B cell (primary cell): ENCODE measurements at regions not wholly inside any gene's neighbourhood (a gene's known extent, or its start where the extent isn't known, plus 50 kb on each side); places are given as distances from the start of the nearest gene placed in this dataset.
"Not testable (repeated sequence)": the region's sequence is repeated elsewhere in the genome, so short reads cannot be mapped to it uniquely, and the experiment has no call there.

Source experiments
- ATAC-seq: fragments of 200-7000 bp; cut with Tn5 transposase; one replicate; pipeline ENCODE4 v1.10.0; 2021; ENCODE audit warnings: low read depth, mild to moderate bottlenecking, moderate number of reproducible peaks, moderate library complexity
- CTCF ChIA-PET: fragments of 350-600 bp; sonication (Branson Sonifier 250); formaldehyde crosslinking; loops from one replicate; lab custom pipeline; 2021; ENCODE audit warnings: antibody characterized with exemption, inconsistent platforms; lab: Charles Lee
- POLR2A ChIA-PET: fragments of 350-600 bp; sonication (Branson Sonifier 250); formaldehyde crosslinking; loops from one replicate; lab custom pipeline; 2021; ENCODE audit warnings: antibody characterized with exemption; lab: Charles Lee
- DNase-seq: peaks from one replicate; pipeline ENCODE4 v3.0.0; 2013
- H2AFZ ChIP-seq: 2 replicates; pipeline ENCODE4 v1.6.1; 2012; ENCODE audit warnings: mild to moderate bottlenecking, low read depth, low read length; ENCODE audit not compliant: insufficient read depth, poor library complexity, severe bottlenecking
- H3K27ac ChIP-seq, 2 donors: 1 replicate in 1 of 2; 2 replicates in 1 of 2; pipeline ENCODE4 v1.5.1; 2012 to 2013; ENCODE audit warnings: low read length in 2 of 2, mild to moderate bottlenecking in 2 of 2, moderate library complexity in 1 of 2
- H3K27me3 ChIP-seq, 4 experiments: fragments of 200-600 bp in 1 of 4; sonication (generic) in 1 of 4; replicated peaks in 1 of 4; 1 replicate in 2 of 4; 2 replicates in 2 of 4; pipeline versions ENCODE4 v1.6.1 to v1.7.0; 2013 to 2016; ENCODE audit warnings: low read length in 3 of 4, mild to moderate bottlenecking in 2 of 4, mixed read lengths in 1 of 4, moderate library complexity in 1 of 4; ENCODE audit not compliant: insufficient read depth in 4 of 4, control insufficient read depth in 3 of 4; ENCODE audit errors: control extremely low read depth in 1 of 4
- H3K36me3 ChIP-seq, 2 experiments: replicated peaks in 1 of 2; 1 replicate in 1 of 2; 2 replicates in 1 of 2; pipeline versions ENCODE4 v1.6.1 to v1.7.1; 2013; ENCODE audit warnings: low read length in 1 of 2; ENCODE audit not compliant: insufficient read depth in 2 of 2, control insufficient read depth in 1 of 2; ENCODE audit errors: control extremely low read depth in 1 of 2, extremely low read depth in 1 of 2
- H3K4me1 ChIP-seq, 2 donors: fragments of 200-600 bp in 1 of 2; sonication (generic) in 1 of 2; 1 replicate in 1 of 2; 2 replicates in 1 of 2; pipeline versions ENCODE4 v1.5.1 to v1.6.1; 2013 to 2017; ENCODE audit warnings: low read length in 2 of 2; ENCODE audit not compliant: control insufficient read depth in 2 of 2, insufficient read depth in 2 of 2
- H3K4me2 ChIP-seq: replicated peaks from 2 replicates; pipeline ENCODE3; 2012; ENCODE audit warnings: mild to moderate bottlenecking, low read depth, low read length; ENCODE audit not compliant: poor library complexity, severe bottlenecking
- H3K4me3 ChIP-seq, 5 experiments: fragments of 200-600 bp in 1 of 5; sonication (generic) in 1 of 5; 1 replicate in 3 of 5; 2 replicates in 2 of 5; pipeline versions ENCODE4 v1.5.1 to v1.7.0; 2011 to 2016; ENCODE audit warnings: low read length in 4 of 5, mild to moderate bottlenecking in 4 of 5, low read depth in 2 of 5, control low read depth in 1 of 5, moderate library complexity in 1 of 5; ENCODE audit not compliant: insufficient read depth in 1 of 5; ENCODE audit errors: control extremely low read depth in 1 of 5, extremely low read depth in 1 of 5
- H3K79me2 ChIP-seq: fragments of 200-600 bp; sonication (generic); one replicate; pipeline ENCODE4 v1.6.0; 2016; ENCODE audit warnings: low read length; ENCODE audit not compliant: control insufficient read depth, insufficient read depth
- H3K9ac ChIP-seq: fragments of 200-600 bp; sonication (generic); 2 replicates; pipeline ENCODE4 v1.6.1; 2017; ENCODE audit warnings: mild to moderate bottlenecking, low read length, moderate library complexity
- H3K9me3 ChIP-seq, 3 donors: one replicate each; pipeline versions ENCODE4 v1.6.1 to v1.7.1; 2013; ENCODE audit warnings: low read length in 2 of 3; ENCODE audit not compliant: control insufficient read depth in 2 of 3, insufficient read depth in 1 of 3; ENCODE audit errors: control extremely low read depth in 1 of 3
- H4K20me1 ChIP-seq: 2 replicates; pipeline ENCODE4 v1.6.0; 2012; ENCODE audit warnings: mild to moderate bottlenecking, low read length; ENCODE audit not compliant: insufficient read depth, control insufficient read depth, poor library complexity, severe bottlenecking
- H3K27ac Mint-ChIP-seq: one replicate; pipeline ENCODE4 v1.8.0; 2021; ENCODE audit warnings: mixed read lengths
- H3K27me3 Mint-ChIP-seq: one replicate; pipeline ENCODE4 v1.8.0; 2021; ENCODE audit warnings: mixed read lengths
- H3K4me1 Mint-ChIP-seq: one replicate; pipeline ENCODE4 v1.8.0; 2021; ENCODE audit warnings: mixed read lengths
- H3K4me3 Mint-ChIP-seq: one replicate; pipeline ENCODE4 v1.8.0; 2021; ENCODE audit warnings: mixed read lengths
- H3K9me3 Mint-ChIP-seq: one replicate; pipeline ENCODE4 v1.8.0; 2022; ENCODE audit warnings: mixed read lengths; ENCODE audit not compliant: insufficient read depth
- CTCF ChIP-seq: fragments of 200-600 bp; IDR thresholded peaks from one replicate; pipeline ENCODE4 v1.8.0; 2022; ENCODE audit warnings: antibody characterized with exemption, mild to moderate bottlenecking
- EZH2 ChIP-seq: IDR thresholded peaks from 2 replicates; pipeline ENCODE4 v1.6.1; 2012; ENCODE audit warnings: borderline replicate concordance, low read depth, mild to moderate bottlenecking, moderate library complexity, low read length; ENCODE audit not compliant: insufficient read depth, poor library complexity, severe bottlenecking
- WGBS: methylation state at CpG from one replicate; pipeline ENCODE4 v1.1.5; 2013; ENCODE audit warnings: missing lambda C conversion rate; ENCODE audit not compliant: insufficient coverage; 5-methylcytosine and 5-hydroxymethylcytosine counted together
- intact Hi-C: fragments of 100-400 bp; cut with micrococcal nuclease; formaldehyde crosslinking; loops from one replicate; pipeline ENCODE4 v1.10.0; 2022

GRCh38 chr4:138374947-138375346 lies 132.8 kb upstream of the SLC7A11 start:
- H3K27me3 Mint-ChIP-seq, result no peaks in the 10 kb centered on the region
- no peak overlapping the region for H3K27ac ChIP-seq
- H2AFZ ChIP-seq, result no peak overlapping the region
- peaks cover 0 to 7% (median 2%) of the 10 kb centered on the region in 3 donors for H3K9me3 ChIP-seq
- H3K4me1 Mint-ChIP-seq, result no peaks in the 10 kb centered on the region
- H3K27ac Mint-ChIP-seq, result no peak overlapping the region
- DNase-seq (no peak), ATAC-seq (no peak)
- TF ChIP-seq CTCF (no peak), EZH2 (no peak)
- intact Hi-C loops, result no loop called here
- H3K9me3 Mint-ChIP-seq, result peaks cover 9% of the 10 kb centered on the region
- ChIA-PET CTCF (no interaction called here), POLR2A (no interaction called here)
- no peaks in the 10 kb centered on the region for H4K20me1 ChIP-seq
- no peak overlapping the region for H3K4me3 Mint-ChIP-seq
- no peaks in the 10 kb centered on the region for H3K36me3 ChIP-seq
- no CpG with 5 or more reads among the region's 1 CpG for WGBS
- H3K4me2 ChIP-seq, result no peak overlapping the region
- no peak overlapping the region for H3K4me3 ChIP-seq
- H3K27me3 ChIP-seq, result no peaks in the 10 kb centered on the region
- no peaks in the 10 kb centered on the region for H3K4me1 ChIP-seq
- H3K79me2 ChIP-seq, result no peaks in the 10 kb centered on the region
- no peak overlapping the region for H3K9ac ChIP-seq

GRCh38 chr4:138367942-138368341 lies 125.8 kb upstream of the SLC7A11 start:
- intact Hi-C loops, result no loop called here
- ChIA-PET POLR2A (no interaction called here), CTCF (no interaction called here)
- no peak overlapping the region for H3K27ac Mint-ChIP-seq
- H3K27ac ChIP-seq, result no peak overlapping the region
- no peaks in the 10 kb centered on the region for H3K79me2 ChIP-seq
- no peaks in the 10 kb centered on the region for H3K36me3 ChIP-seq
- no peak overlapping the region for H3K9ac ChIP-seq
- H3K4me2 ChIP-seq, result no peak overlapping the region
- no peaks in the 10 kb centered on the region for H3K27me3 ChIP-seq
- no peak for ATAC-seq
- no peaks in the 10 kb centered on the region for H3K4me1 Mint-ChIP-seq
- no peaks in the 10 kb centered on the region for H3K9me3 Mint-ChIP-seq
- no peak overlapping the region for H3K4me3 Mint-ChIP-seq
- TF ChIP-seq CTCF (no peak), EZH2 (no peak)
- no peaks in the 10 kb centered on the region for H3K4me1 ChIP-seq
- no peaks in the 10 kb centered on the region for H4K20me1 ChIP-seq
- no peak for DNase-seq
- H3K27me3 Mint-ChIP-seq, result no peaks in the 10 kb centered on the region
- H3K4me3 ChIP-seq, result no peak overlapping the region
- no peak overlapping the region for H2AFZ ChIP-seq
- no peaks in the 10 kb centered on the region for H3K9me3 ChIP-seq

GRCh38 chr4:138352446-138352845 lies 110.3 kb upstream of the SLC7A11 start:
- H3K4me1 Mint-ChIP-seq, H3K4me3 ChIP-seq, intact Hi-C loops, H3K36me3 ChIP-seq, H3K27ac ChIP-seq, H3K27me3 ChIP-seq, H3K4me1 ChIP-seq, H3K27me3 Mint-ChIP-seq, H3K9ac ChIP-seq, ATAC-seq, DNase-seq, H3K27ac Mint-ChIP-seq, CTCF ChIA-PET, H2AFZ ChIP-seq, H3K4me2 ChIP-seq, H3K9me3 Mint-ChIP-seq, H4K20me1 ChIP-seq, POLR2A ChIA-PET, H3K4me3 Mint-ChIP-seq, H3K79me2 ChIP-seq, H3K9me3 ChIP-seq: not testable (repeated sequence)
- 100% methylated on average over 1 of the region's 3 CpGs for WGBS
